IMR-90 (cell line): ENCODE measurements at regions not wholly inside any gene's neighbourhood (a gene's known extent, or its start where the extent isn't known, plus 50 kb on each side); places are given as distances from the start of the nearest gene placed in this dataset.

Experiments used
- ATAC-seq: fragments of 200-7000 bp; cut with Tn5 transposase; 2 replicates; pipeline ENCODE4 v1.9.1; 2020; ENCODE audit warnings: low read depth, mild to moderate bottlenecking, moderate library complexity
- BruUV-seq: library from RNA; stranded (reverse); fragments of 400-500 nt; replicated peaks from 2 replicates; lab custom pipeline; 2021; lab: Mats Ljungman, UMichigan
- CTCF ChIA-PET: fragments of 300-600 bp; formaldehyde crosslinking; extraction: SDS; loops from one replicate; lab custom pipeline; 2021; ENCODE audit warnings: antibody characterized with exemption; lab: Yijun Ruan, JAX
- POLR2A ChIA-PET: fragments of 300-600 bp; sonication (Branson Sonifier 250); formaldehyde crosslinking; loops from one replicate; lab custom pipeline; 2022; ENCODE audit warnings: antibody characterized with exemption; ENCODE audit not compliant: unreplicated experiment; lab: Charles Lee
- DNase-seq: peaks from one replicate; pipeline ENCODE4 v3.0.0; 2013
- H2AFZ ChIP-seq: replicated peaks from 2 replicates; pipeline ENCODE3; 2013; ENCODE audit warnings: low read length, mild to moderate bottlenecking; ENCODE audit not compliant: poor library complexity
- H2AK5ac ChIP-seq: 2 replicates; pipeline ENCODE4 v1.6.1; 2013; ENCODE audit warnings: low read depth, low read length, inconsistent platforms
- H2AK9ac ChIP-seq: replicated peaks from 2 replicates; pipeline ENCODE3; 2013; ENCODE audit warnings: mild to moderate bottlenecking, low read depth, low read length, moderate library complexity; ENCODE audit not compliant: poor library complexity
- H2BK120ac ChIP-seq: 2 replicates; pipeline ENCODE4 v1.6.1; 2013; ENCODE audit warnings: low read depth, low read length, inconsistent platforms
- H2BK15ac ChIP-seq: 3 replicates; pipeline ENCODE4 v1.6.1; 2013; ENCODE audit warnings: low read depth, low read length, inconsistent platforms
- H2BK20ac ChIP-seq: 2 replicates; pipeline ENCODE4 v1.6.1; 2013; ENCODE audit warnings: low read depth, mild to moderate bottlenecking, inconsistent platforms, low read length, moderate library complexity
- H2BK5ac ChIP-seq: 2 replicates; pipeline ENCODE4 v1.6.1; 2013; ENCODE audit warnings: mild to moderate bottlenecking, low read depth, low read length, inconsistent platforms; ENCODE audit not compliant: poor library complexity, severe bottlenecking
- H3K14ac ChIP-seq: replicated peaks from 2 replicates; pipeline ENCODE4 v1.6.1; 2013; ENCODE audit warnings: low read depth, low read length, inconsistent platforms
- H3K18ac ChIP-seq: 2 replicates; pipeline ENCODE4 v1.6.1; 2013; ENCODE audit warnings: low read depth, low read length, control low read depth
- H3K23ac ChIP-seq: 2 replicates; pipeline ENCODE4 v1.6.1; 2013; ENCODE audit warnings: low read depth, low read length, inconsistent platforms
- H3K27ac ChIP-seq: 2 replicates; pipeline ENCODE4 v1.5.1; 2013; ENCODE audit warnings: mild to moderate bottlenecking, control low read depth, low read length; ENCODE audit not compliant: insufficient read depth
- H3K27me3 ChIP-seq: 2 replicates; pipeline ENCODE4 v1.6.1; 2013; ENCODE audit warnings: low read length; ENCODE audit not compliant: control insufficient read depth, insufficient read depth
- H3K36me3 ChIP-seq: 2 replicates; pipeline ENCODE4 v1.6.1; 2013; ENCODE audit warnings: low read length, mixed read lengths; ENCODE audit not compliant: control insufficient read depth, insufficient read depth
- H3K4ac ChIP-seq: 2 replicates; pipeline ENCODE4 v1.6.1; 2013; ENCODE audit warnings: low read depth, low read length, inconsistent platforms
- H3K4me1 ChIP-seq: 2 replicates; pipeline ENCODE4 v1.6.1; 2013; ENCODE audit warnings: low read length, mixed read lengths; ENCODE audit not compliant: control insufficient read depth, insufficient read depth
- H3K4me2 ChIP-seq: 2 replicates; pipeline ENCODE4 v1.6.1; 2013; ENCODE audit warnings: low read depth, mild to moderate bottlenecking, control low read depth, low read length, moderate library complexity
- H3K4me3 ChIP-seq: 2 replicates; pipeline ENCODE4 v1.5.1; 2013; ENCODE audit warnings: low read depth, mild to moderate bottlenecking, control low read depth, low read length, moderate library complexity; ENCODE audit not compliant: insufficient read depth
- H3K56ac ChIP-seq: 2 replicates; pipeline ENCODE4 v1.6.1; 2013; ENCODE audit warnings: low read length, inconsistent platforms; ENCODE audit not compliant: insufficient read depth; ENCODE audit errors: extremely low read depth
- H3K79me1 ChIP-seq, 2 experiments: 2 replicates each; pipeline ENCODE4 v1.6.1; 2013; ENCODE audit warnings: low read length in 2 of 2, inconsistent platforms in 1 of 2, low read depth in 1 of 2
- H3K9ac ChIP-seq: 2 replicates; pipeline ENCODE4 v1.6.1; 2013; ENCODE audit warnings: low read depth, low read length, control low read depth
- H3K9me1 ChIP-seq: 2 replicates; pipeline ENCODE4 v1.6.1; 2013; ENCODE audit warnings: low read length, inconsistent platforms; ENCODE audit not compliant: insufficient read depth
- H3K9me3 ChIP-seq: 2 replicates; pipeline ENCODE4 v1.6.1; 2013; ENCODE audit warnings: low read length; ENCODE audit not compliant: control insufficient read depth, insufficient read depth
- H4K20me1 ChIP-seq: 2 replicates; pipeline ENCODE4 v1.6.1; 2013; ENCODE audit warnings: low read length, inconsistent platforms; ENCODE audit not compliant: insufficient read depth
- H4K5ac ChIP-seq: 2 replicates; pipeline ENCODE4 v1.6.1; 2013; ENCODE audit warnings: mild to moderate bottlenecking, low read depth, low read length, control low read depth
- H4K8ac ChIP-seq, 2 experiments: 2 replicates each; pipeline ENCODE4 v1.6.1; 2013; ENCODE audit warnings: low read depth in 2 of 2, low read length in 2 of 2, control low read depth in 1 of 2, inconsistent platforms in 1 of 2
- H4K91ac ChIP-seq: 2 replicates; pipeline ENCODE4 v1.6.1; 2013; ENCODE audit warnings: low read depth, low read length, inconsistent platforms; ENCODE audit not compliant: insufficient read depth
- POLR2A ChIP-seq: IDR thresholded peaks from 2 replicates; pipeline ENCODE4 v1.6.1; 2012; ENCODE audit warnings: mild to moderate bottlenecking, low read depth, low read length
- RAD21 ChIP-seq: IDR thresholded peaks from 2 replicates; pipeline ENCODE4 v1.6.1; 2012; ENCODE audit warnings: low read length, improper control_type of control experiment
- RCOR1 ChIP-seq: IDR thresholded peaks from 2 replicates; pipeline ENCODE4 v1.6.1; 2012; ENCODE audit warnings: mild to moderate bottlenecking, low read length, improper control_type of control experiment; ENCODE audit not compliant: insufficient replicate concordance
- WGBS, 2 experiments: methylation state at CpG; one replicate each; pipeline versions ENCODE4 v1.1.5 to v1.1.7; 2013; ENCODE audit warnings: missing lambda C conversion rate in 2 of 2; ENCODE audit not compliant: insufficient read length in 1 of 2; ENCODE audit errors: extremely low coverage in 2 of 2; 5-methylcytosine and 5-hydroxymethylcytosine counted together
- dilution Hi-C: fragments of 300-500 bp; cut with HindIII; formaldehyde crosslinking; loops from one replicate; pipeline ENCODE4 v1.14.3; 2018; ENCODE audit warnings: low sequenced_read_pairs; ENCODE audit not compliant: unreplicated experiment
- in situ Hi-C: fragments of 300-500 bp; cut with MboI; formaldehyde crosslinking; loops from 3 replicates; pipeline ENCODE4 v1.14.3; 2019; ENCODE audit warnings: low sequenced_read_pairs, inconsistent platforms, mixed read lengths
- intact Hi-C: fragments of 100-400 bp; cut with micrococcal nuclease; formaldehyde crosslinking; loops from 2 replicates; pipeline ENCODE4 v1.10.0; 2022

- no peak overlapping the region for H3K4ac ChIP-seq
- H2AK5ac ChIP-seq: no peak overlapping the region
- no peak overlapping the region for H3K23ac ChIP-seq
- H2BK20ac ChIP-seq: no peak overlapping the region
- no peaks in the 10 kb centered on the region for H3K36me3 ChIP-seq
- H2BK5ac ChIP-seq: no peak overlapping the region
- H2BK15ac ChIP-seq: no peak overlapping the region
- WGBS, 2 experiments: no CpG with 5 or more reads among the region's 4 CpGs
- no peak overlapping the region for H4K8ac ChIP-seq
- H3K9ac ChIP-seq: no peak overlapping the region
- DNase-seq (no peak), ATAC-seq (no peak)
- BruUV-seq: no TSS peak
- in situ Hi-C loops: no loop called here
- intact Hi-C loops: no loop called here
- no peak overlapping the region for H3K56ac ChIP-seq
- no peaks in the 10 kb centered on the region for H4K20me1 ChIP-seq
- no peak overlapping the region for H3K18ac ChIP-seq
- H2AK9ac ChIP-seq: no peak overlapping the region
- dilution Hi-C loops: no loop called here
- no peaks in the 10 kb centered on the region for H3K27me3 ChIP-seq
- no peaks in the 10 kb centered on the region for H3K4me1 ChIP-seq
- H3K14ac ChIP-seq: no peak overlapping the region
- H3K79me1 ChIP-seq: no peaks in the 10 kb centered on the region
- TF ChIP-seq POLR2A (no peak), RCOR1 (no peak), RAD21 (no peak)
- no peak overlapping the region for H4K91ac ChIP-seq
- no peaks in the 10 kb centered on the region for H3K9me1 ChIP-seq
- no peak overlapping the region for H4K5ac ChIP-seq
- H2BK120ac ChIP-seq: no peak overlapping the region
- no peak overlapping the region for H2AFZ ChIP-seq
- no peaks in the 10 kb centered on the region for H3K9me3 ChIP-seq
- no peak overlapping the region for H3K4me2 ChIP-seq
- H3K27ac ChIP-seq: no peak overlapping the region
- CTCF ChIA-PET: no interaction called here
- H3K4me3 ChIP-seq: no peak overlapping the region
- POLR2A ChIA-PET: no interaction called here
These were observed 676.0 kb downstream of the EPHA3 start for GRCh38 chr3:89783341-89783927.
